ENCODE measurements at regions not wholly inside any gene's neighbourhood (a gene's known extent, or its start where the extent isn't known, plus 50 kb on each side); places are given as distances from the start of the nearest gene placed in this dataset.
"Not testable (repeated sequence)": the region's sequence is repeated elsewhere in the genome, so short reads cannot be mapped to it uniquely, and the experiment has no call there.

- no peak for TF ChIP-seq CTCF (IDR thresholded peaks at IDR 0.05 in 4 of 5, conservative IDR thresholded peaks at IDR 0.05 in 1 of 5)
- no peak for TF ChIP-seq POLR2A (IDR thresholded peaks at IDR 0.05)
- no peak overlapping the region for H3K4me3 ChIP-seq
- ATAC-seq = no peak
Observed at GRCh38 chr2:31784868-31785267, 204.1 kb upstream of the SRD5A2 start.

GRCh38 chr2:31783446-31784091 is 202.8 kb upstream of the SRD5A2 start:
- H3K4me1 ChIP-seq; in situ Hi-C loops (cut with MboI; ENCODE audit: low sequenced_read_pairs in 4 of 4); intact Hi-C loops (cut with DNase I; ENCODE audit: low total_unique reads); H3K4me3 ChIP-seq; H3K27ac ChIP-seq; H3K27me3 ChIP-seq; H3K36me3 ChIP-seq; ATAC-seq; DNase-seq; H3K9me3 ChIP-seq: not testable (repeated sequence)

More at GRCh38 chr2:31784868-31785267, 204.1 kb upstream of the SRD5A2 start:
- H3K9me3 ChIP-seq = no peaks in the 10 kb centered on the region
- no peak for DNase-seq
- H3K27me3 ChIP-seq = no peaks in the 10 kb centered on the region
- no peaks in the 10 kb centered on the region for H3K36me3 ChIP-seq
- intact Hi-C loops (cut with DNase I; ENCODE audit: low total_unique reads) = no loop called here
- H3K4me1 ChIP-seq = no peaks in the 10 kb centered on the region
- H3K27ac ChIP-seq = no peak overlapping the region
- in situ Hi-C loops (cut with MboI; ENCODE audit: low sequenced_read_pairs in 4 of 4) = no loop called here

DNA sequence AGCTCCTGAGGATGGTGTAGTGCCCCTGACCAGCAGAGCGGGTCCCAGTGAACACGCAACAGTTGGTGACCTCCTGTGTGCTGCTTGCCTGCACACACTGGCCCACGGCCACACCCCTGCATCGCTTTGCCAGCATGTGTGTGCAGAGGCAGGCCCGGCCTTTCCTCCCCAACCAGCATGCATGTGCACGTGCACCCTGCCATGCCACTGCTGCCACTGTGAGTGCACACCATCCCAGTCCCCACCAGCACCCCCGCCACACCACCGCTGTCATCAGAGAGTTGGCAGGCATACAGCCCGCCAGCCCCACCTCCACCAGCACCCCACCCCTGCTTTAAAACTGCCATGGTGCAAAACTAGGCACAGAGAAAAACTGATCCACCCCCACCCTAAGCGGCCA is 197.4 kb upstream of the SRD5A2 start:
- in situ Hi-C loops (cut with MboI; ENCODE audit: low sequenced_read_pairs in 4 of 4) = no loop called here

DNA sequence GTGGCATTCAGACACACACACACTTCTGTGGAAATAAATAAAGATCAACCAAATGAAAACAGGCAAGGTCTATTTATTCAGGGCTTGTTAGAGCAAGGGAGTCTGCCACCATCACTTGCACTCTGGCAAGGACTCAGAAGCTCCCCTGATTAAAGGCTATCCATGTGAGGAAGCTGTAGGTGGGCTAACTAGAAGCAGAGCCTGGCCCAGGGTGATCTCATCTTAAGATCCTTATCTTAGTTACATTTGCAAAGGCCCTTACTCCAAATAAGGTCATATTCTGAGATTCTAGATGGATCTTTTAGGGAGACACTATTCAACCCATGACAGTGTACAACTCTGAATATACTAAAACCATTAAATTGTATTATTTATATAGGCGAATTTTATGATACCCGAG is 190.0 kb upstream of the SRD5A2 start:
- ATAC-seq (no peak), DNase-seq (no peak)
- no peak overlapping the region for H3K27ac ChIP-seq
- H3K36me3 ChIP-seq = no peaks in the 10 kb centered on the region
- TF ChIP-seq POLR2A (IDR thresholded peaks at IDR 0.05) = no peak
- TF ChIP-seq CTCF (IDR thresholded peaks at IDR 0.05 in 4 of 5, conservative IDR thresholded peaks at IDR 0.05 in 1 of 5) = no peak
- H3K9me3 ChIP-seq = no peaks in the 10 kb centered on the region
- in situ Hi-C loops (cut with MboI; ENCODE audit: low sequenced_read_pairs in 4 of 4) = no loop called here
- H3K4me1 ChIP-seq = no peaks in the 10 kb centered on the region
- H3K4me3 ChIP-seq = no peak overlapping the region
- intact Hi-C loops (cut with DNase I; ENCODE audit: low total_unique reads) = no loop called here
- H3K27me3 ChIP-seq = no peaks in the 10 kb centered on the region

More for the DNA sequence above, 197.4 kb upstream of the SRD5A2 start:
- H3K36me3 ChIP-seq = no peaks in the 10 kb centered on the region
- no peaks in the 10 kb centered on the region for H3K9me3 ChIP-seq
- intact Hi-C loops (cut with DNase I; ENCODE audit: low total_unique reads) = no loop called here
- H3K4me3 ChIP-seq = no peak overlapping the region
- H3K4me1 ChIP-seq = no peaks in the 10 kb centered on the region
- ATAC-seq = no peak
- H3K27ac ChIP-seq = no peak overlapping the region
- DNase-seq = no peak
- H3K27me3 ChIP-seq = no peaks in the 10 kb centered on the region
- TF ChIP-seq POLR2A (IDR thresholded peaks at IDR 0.05) (no peak), CTCF (IDR thresholded peaks at IDR 0.05 in 4 of 5, conservative IDR thresholded peaks at IDR 0.05 in 1 of 5) (no peak)

DNA sequence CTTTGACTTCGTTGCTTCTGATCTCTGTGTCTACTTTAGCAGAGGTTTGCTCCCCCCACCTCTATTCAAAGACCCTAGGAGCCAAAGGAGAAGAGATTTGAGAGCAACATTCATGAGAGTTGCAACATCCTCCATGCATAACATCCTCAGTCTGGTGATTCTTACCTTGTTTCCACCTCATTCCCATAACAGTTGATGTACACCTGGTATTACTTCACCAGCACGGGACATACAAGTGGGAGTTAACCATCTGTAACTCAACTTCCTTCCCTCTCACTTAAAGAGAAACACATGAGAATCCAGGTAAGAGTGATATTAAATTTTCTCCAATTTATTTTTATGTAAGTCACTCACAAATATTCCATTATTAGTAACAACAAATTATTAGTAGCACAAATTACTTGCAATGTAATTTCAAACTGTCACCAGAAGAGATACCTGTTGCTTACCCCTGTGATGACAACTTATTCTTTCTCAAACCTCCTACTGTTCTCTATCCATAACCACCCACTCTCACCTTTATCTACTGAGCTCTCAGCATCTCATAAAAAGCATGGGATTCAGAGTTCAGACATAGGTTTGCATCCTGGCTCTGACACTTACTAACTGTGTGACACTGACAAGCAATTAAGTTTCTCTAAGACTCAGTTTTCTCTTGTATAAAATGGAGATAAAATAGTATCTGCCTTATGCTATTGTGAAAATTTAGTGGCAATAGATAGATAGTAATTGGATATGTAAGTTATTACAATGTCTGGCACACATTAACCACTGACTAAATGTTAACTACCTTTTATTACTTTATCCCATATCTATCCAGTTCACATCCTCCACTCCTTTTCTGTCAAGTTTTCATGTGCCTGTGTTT is 184.6 kb upstream of the SRD5A2 start:
- Histone ChIP-seq H3K27me3 (no peaks in the 10 kb centered on the region), H3K27ac (peak overlapping the region; percentile 32 to 80 (median 61)), H3K4me1 (peaks cover 8 to 16% of the 10 kb centered on the region in 2 donors), H3K9me3 (no peaks in the 10 kb centered on the region), H3K4me3 (no peak overlapping the region), H3K36me3 (no peaks in the 10 kb centered on the region)
- in situ Hi-C loops (cut with MboI; ENCODE audit: low sequenced_read_pairs in 4 of 4) = no loop called here
- DNase-seq (no peak), ATAC-seq (no peak)
- no peak for TF ChIP-seq POLR2A (IDR thresholded peaks at IDR 0.05)
- no peak for TF ChIP-seq CTCF (IDR thresholded peaks at IDR 0.05 in 4 of 5, conservative IDR thresholded peaks at IDR 0.05 in 1 of 5)
- intact Hi-C loops (cut with DNase I; ENCODE audit: low total_unique reads) = loop anchor here (10.0 kb wide), 1 partner anchor 49 kb away; no protein-coding TSS in a partner anchor
